ENCODE measurements at regions not wholly inside any gene's neighbourhood (a gene's known extent, or its start where the extent isn't known, plus 50 kb on each side); places are given as distances from the start of the nearest gene placed in this dataset.

- TF ChIP-seq, protein P1, sequence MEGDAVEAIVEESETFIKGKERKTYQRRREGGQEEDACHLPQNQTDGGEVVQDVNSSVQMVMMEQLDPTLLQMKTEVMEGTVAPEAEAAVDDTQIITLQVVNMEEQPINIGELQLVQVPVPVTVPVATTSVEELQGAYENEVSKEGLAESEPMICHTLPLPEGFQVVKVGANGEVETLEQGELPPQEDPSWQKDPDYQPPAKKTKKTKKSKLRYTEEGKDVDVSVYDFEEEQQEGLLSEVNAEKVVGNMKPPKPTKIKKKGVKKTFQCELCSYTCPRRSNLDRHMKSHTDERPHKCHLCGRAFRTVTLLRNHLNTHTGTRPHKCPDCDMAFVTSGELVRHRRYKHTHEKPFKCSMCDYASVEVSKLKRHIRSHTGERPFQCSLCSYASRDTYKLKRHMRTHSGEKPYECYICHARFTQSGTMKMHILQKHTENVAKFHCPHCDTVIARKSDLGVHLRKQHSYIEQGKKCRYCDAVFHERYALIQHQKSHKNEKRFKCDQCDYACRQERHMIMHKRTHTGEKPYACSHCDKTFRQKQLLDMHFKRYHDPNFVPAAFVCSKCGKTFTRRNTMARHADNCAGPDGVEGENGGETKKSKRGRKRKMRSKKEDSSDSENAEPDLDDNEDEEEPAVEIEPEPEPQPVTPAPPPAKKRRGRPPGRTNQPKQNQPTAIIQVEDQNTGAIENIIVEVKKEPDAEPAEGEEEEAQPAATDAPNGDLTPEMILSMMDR (IDR thresholded peaks at IDR 0.05; ENCODE audit: insufficient read depth, low read depth, low read length) = no peak
- H3K4me3 ChIP-seq (ENCODE audit: low read depth, low read length) = no peak overlapping the region
- no peak for DNase-seq (ENCODE audit: low read depth)
These were observed 60.1 kb upstream of the RUNX3 start for GRCh38 chr1:24990136-24990535.

GRCh38 chr1:24989082-24989481, 59.0 kb upstream of the RUNX3 start:
- TF ChIP-seq, protein P1 (IDR thresholded peaks at IDR 0.05; ENCODE audit: insufficient read depth, low read depth, low read length) = no peak
- no peak overlapping the region for H3K4me3 ChIP-seq (ENCODE audit: low read depth, low read length)
- no peak for DNase-seq (ENCODE audit: low read depth)

- H3K4me3 ChIP-seq (ENCODE audit: low read depth, low read length) = no peak overlapping the region
- no peak for DNase-seq (ENCODE audit: low read depth)
- TF ChIP-seq, protein P1 (IDR thresholded peaks at IDR 0.05; ENCODE audit: insufficient read depth, low read depth, low read length) = no peak
These were observed 58.5 kb upstream of the RUNX3 start for GRCh38 chr1:24988558-24988912.

GRCh38 chr1:24987875-24988557, 57.9 kb upstream of the RUNX3 start:
- TF ChIP-seq, protein P1 (IDR thresholded peaks at IDR 0.05; ENCODE audit: insufficient read depth, low read depth, low read length) = no peak
- DNase-seq (ENCODE audit: low read depth) = no peak
- H3K4me3 ChIP-seq (ENCODE audit: low read depth, low read length) = no peak overlapping the region

DNA sequence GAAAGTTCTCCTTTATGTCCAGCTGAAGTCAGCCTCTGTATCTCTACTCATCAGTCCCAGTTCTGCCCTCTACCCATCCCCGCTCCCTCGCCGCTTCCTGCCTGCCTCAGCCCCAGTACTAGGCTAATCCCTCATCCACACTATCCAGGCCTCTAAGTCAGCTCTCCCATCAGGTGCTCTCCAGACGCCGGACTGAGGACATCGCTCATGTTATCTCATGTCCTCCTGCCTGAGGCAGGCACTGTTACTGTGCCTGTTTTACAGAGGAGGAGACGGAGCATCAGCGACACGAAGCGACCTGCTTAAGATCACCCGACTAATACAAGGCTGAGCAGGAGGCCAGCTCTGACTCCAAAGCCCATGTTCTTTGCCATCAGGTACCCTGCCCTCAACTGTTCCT, 57.3 kb upstream of the RUNX3 start:
- TF ChIP-seq, protein P1 (IDR thresholded peaks at IDR 0.05; ENCODE audit: insufficient read depth, low read depth, low read length) = no peak
- H3K4me3 ChIP-seq (ENCODE audit: low read depth, low read length) = no peak overlapping the region
- DNase-seq (ENCODE audit: low read depth) = no peak

GRCh38 chr1:24986372-24986965, 56.4 kb upstream of the RUNX3 start:
- TF ChIP-seq, protein P1 (IDR thresholded peaks at IDR 0.05; ENCODE audit: insufficient read depth, low read depth, low read length) = no peak
- no peak for DNase-seq (ENCODE audit: low read depth)

GRCh38 chr1:24985737-24986136, 55.7 kb upstream of the RUNX3 start:
- TF ChIP-seq, protein P1 (IDR thresholded peaks at IDR 0.05; ENCODE audit: insufficient read depth, low read depth, low read length) = no peak
- DNase-seq (ENCODE audit: low read depth) = no peak

More at GRCh38 chr1:24986372-24986965, 56.4 kb upstream of the RUNX3 start:
- no peak overlapping the region for H3K4me3 ChIP-seq (ENCODE audit: low read depth, low read length)

More at GRCh38 chr1:24985737-24986136, 55.7 kb upstream of the RUNX3 start:
- no peak overlapping the region for H3K4me3 ChIP-seq (ENCODE audit: low read depth, low read length)

Data from fibroblast of villous mesenchyme (primary cell).